WTC11 (cell line): ENCODE measurements at regions not wholly inside any gene's neighbourhood (a gene's known extent, or its start where the extent isn't known, plus 50 kb on each side); places are given as distances from the start of the nearest gene placed in this dataset.

Source experiments
- CREB1 ChIP-seq: sonication (generic); formaldehyde crosslinking; IDR thresholded peaks from 2 replicates; pipeline ENCODE4 v1.8.0; 2023; ENCODE audit warnings: mild to moderate bottlenecking, missing genetic modification reagents
- FOXJ3 ChIP-seq: sonication (generic); formaldehyde crosslinking; IDR thresholded peaks from 2 replicates; pipeline ENCODE4 v1.9.0; 2021; ENCODE audit warnings: missing genetic modification reagents, mild to moderate bottlenecking, borderline replicate concordance
- NR2C2 ChIP-seq: sonication (generic); formaldehyde crosslinking; IDR thresholded peaks from 2 replicates; pipeline ENCODE4 v1.8.0; 2022; ENCODE audit warnings: mild to moderate bottlenecking, missing genetic modification reagents
- ZNF232 ChIP-seq: sonication (generic); formaldehyde crosslinking; IDR thresholded peaks from 2 replicates; pipeline ENCODE4 v1.8.0; 2022; ENCODE audit warnings: mild to moderate bottlenecking, missing genetic modification reagents
- TF ChIP-seq, protein P1 (sequence below): sonication (generic); formaldehyde crosslinking; IDR thresholded peaks from 2 replicates; pipeline ENCODE4 v1.8.1; 2023; ENCODE audit warnings: mild to moderate bottlenecking, missing genetic modification reagents, borderline replicate concordance
- TF ChIP-seq, protein P2 (sequence below): sonication (generic); formaldehyde crosslinking; IDR thresholded peaks from 2 replicates; pipeline ENCODE4 v1.8.1; 2023; ENCODE audit warnings: mild to moderate bottlenecking, moderate library complexity, missing genetic modification reagents
- TF ChIP-seq, protein P3 (sequence below): sonication (generic); formaldehyde crosslinking; IDR thresholded peaks from 2 replicates; pipeline ENCODE4 v1.8.1; 2022; ENCODE audit warnings: mild to moderate bottlenecking, missing genetic modification reagents, moderate library complexity, borderline replicate concordance
- TF ChIP-seq, protein P4 (sequence below): fragments of 200-600 bp; IDR thresholded peaks from 2 replicates; pipeline ENCODE4 v1.8.0; 2022; ENCODE audit warnings: antibody characterized with exemption
- TF ChIP-seq, protein P5 (sequence below): sonication (generic); formaldehyde crosslinking; IDR thresholded peaks from 2 replicates; pipeline ENCODE4 v1.8.0; 2022; ENCODE audit warnings: mild to moderate bottlenecking, missing genetic modification reagents
- TF ChIP-seq, protein P6 (sequence below): sonication (generic); formaldehyde crosslinking; IDR thresholded peaks from 2 replicates; pipeline ENCODE4 v1.8.1; 2023; ENCODE audit warnings: mild to moderate bottlenecking, missing genetic modification reagents, moderate library complexity

DNA sequence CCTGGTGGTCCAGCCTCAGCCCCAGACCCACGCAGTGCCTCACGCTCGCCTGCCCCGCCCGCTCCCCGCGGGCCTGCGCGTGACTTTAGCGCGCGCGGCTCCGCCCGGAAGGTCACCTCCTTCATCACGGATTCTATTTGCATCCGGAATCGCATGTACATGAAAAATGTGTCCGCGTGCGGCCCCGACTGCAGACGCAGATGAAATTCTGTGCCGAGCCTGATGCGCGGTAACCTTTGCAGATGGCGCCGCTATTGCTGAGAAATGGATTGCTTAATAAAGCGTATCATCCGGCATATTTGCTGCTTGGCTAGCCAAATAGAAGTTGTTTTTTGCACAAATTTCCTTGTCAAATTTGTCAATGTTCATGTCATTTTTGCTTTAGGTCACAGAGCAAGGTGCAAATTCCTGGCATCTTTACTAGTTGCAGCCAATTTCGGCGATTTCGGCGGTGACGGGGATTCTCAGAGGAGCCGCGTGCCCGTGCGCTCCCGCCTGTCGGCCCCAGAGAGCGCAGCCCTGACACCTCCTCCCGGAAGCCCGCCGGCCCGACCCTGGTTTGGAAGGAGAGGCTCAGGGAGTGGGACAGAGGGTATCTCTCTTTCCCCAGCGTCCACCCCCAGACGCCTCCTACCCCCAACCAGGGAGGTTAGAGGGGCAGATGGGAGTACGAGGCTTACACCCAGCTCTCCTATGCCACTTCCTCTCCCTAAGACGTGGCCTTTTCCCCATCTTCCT, 85.9 kb upstream of the PAX2 start:
- no peak for TF ChIP-seq CREB1 (CRISPR knock-in tag)
- TF ChIP-seq, protein P1, sequence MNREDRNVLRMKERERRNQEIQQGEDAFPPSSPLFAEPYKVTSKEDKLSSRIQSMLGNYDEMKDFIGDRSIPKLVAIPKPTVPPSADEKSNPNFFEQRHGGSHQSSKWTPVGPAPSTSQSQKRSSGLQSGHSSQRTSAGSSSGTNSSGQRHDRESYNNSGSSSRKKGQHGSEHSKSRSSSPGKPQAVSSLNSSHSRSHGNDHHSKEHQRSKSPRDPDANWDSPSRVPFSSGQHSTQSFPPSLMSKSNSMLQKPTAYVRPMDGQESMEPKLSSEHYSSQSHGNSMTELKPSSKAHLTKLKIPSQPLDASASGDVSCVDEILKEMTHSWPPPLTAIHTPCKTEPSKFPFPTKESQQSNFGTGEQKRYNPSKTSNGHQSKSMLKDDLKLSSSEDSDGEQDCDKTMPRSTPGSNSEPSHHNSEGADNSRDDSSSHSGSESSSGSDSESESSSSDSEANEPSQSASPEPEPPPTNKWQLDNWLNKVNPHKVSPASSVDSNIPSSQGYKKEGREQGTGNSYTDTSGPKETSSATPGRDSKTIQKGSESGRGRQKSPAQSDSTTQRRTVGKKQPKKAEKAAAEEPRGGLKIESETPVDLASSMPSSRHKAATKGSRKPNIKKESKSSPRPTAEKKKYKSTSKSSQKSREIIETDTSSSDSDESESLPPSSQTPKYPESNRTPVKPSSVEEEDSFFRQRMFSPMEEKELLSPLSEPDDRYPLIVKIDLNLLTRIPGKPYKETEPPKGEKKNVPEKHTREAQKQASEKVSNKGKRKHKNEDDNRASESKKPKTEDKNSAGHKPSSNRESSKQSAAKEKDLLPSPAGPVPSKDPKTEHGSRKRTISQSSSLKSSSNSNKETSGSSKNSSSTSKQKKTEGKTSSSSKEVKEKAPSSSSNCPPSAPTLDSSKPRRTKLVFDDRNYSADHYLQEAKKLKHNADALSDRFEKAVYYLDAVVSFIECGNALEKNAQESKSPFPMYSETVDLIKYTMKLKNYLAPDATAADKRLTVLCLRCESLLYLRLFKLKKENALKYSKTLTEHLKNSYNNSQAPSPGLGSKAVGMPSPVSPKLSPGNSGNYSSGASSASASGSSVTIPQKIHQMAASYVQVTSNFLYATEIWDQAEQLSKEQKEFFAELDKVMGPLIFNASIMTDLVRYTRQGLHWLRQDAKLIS (CRISPR knock-in tag) = no peak
- no peak for TF ChIP-seq NR2C2
- TF ChIP-seq, protein P2, sequence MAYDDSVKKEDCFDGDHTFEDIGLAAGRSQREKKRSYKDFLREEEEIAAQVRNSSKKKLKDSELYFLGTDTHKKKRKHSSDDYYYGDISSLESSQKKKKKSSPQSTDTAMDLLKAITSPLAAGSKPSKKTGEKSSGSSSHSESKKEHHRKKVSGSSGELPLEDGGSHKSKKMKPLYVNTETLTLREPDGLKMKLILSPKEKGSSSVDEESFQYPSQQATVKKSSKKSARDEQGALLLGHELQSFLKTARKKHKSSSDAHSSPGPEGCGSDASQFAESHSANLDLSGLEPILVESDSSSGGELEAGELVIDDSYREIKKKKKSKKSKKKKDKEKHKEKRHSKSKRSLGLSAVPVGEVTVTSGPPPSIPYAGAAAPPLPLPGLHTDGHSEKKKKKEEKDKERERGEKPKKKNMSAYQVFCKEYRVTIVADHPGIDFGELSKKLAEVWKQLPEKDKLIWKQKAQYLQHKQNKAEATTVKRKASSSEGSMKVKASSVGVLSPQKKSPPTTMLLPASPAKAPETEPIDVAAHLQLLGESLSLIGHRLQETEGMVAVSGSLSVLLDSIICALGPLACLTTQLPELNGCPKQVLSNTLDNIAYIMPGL (CRISPR knock-in tag) = no peak
- TF ChIP-seq, protein P3, sequence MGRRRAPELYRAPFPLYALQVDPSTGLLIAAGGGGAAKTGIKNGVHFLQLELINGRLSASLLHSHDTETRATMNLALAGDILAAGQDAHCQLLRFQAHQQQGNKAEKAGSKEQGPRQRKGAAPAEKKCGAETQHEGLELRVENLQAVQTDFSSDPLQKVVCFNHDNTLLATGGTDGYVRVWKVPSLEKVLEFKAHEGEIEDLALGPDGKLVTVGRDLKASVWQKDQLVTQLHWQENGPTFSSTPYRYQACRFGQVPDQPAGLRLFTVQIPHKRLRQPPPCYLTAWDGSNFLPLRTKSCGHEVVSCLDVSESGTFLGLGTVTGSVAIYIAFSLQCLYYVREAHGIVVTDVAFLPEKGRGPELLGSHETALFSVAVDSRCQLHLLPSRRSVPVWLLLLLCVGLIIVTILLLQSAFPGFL (CRISPR knock-in tag) = no peak
- TF ChIP-seq, protein P4, sequence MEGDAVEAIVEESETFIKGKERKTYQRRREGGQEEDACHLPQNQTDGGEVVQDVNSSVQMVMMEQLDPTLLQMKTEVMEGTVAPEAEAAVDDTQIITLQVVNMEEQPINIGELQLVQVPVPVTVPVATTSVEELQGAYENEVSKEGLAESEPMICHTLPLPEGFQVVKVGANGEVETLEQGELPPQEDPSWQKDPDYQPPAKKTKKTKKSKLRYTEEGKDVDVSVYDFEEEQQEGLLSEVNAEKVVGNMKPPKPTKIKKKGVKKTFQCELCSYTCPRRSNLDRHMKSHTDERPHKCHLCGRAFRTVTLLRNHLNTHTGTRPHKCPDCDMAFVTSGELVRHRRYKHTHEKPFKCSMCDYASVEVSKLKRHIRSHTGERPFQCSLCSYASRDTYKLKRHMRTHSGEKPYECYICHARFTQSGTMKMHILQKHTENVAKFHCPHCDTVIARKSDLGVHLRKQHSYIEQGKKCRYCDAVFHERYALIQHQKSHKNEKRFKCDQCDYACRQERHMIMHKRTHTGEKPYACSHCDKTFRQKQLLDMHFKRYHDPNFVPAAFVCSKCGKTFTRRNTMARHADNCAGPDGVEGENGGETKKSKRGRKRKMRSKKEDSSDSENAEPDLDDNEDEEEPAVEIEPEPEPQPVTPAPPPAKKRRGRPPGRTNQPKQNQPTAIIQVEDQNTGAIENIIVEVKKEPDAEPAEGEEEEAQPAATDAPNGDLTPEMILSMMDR = no peak
- TF ChIP-seq FOXJ3 = no peak
- TF ChIP-seq ZNF232 (CRISPR knock-in tag) = no peak
- TF ChIP-seq, protein P5, sequence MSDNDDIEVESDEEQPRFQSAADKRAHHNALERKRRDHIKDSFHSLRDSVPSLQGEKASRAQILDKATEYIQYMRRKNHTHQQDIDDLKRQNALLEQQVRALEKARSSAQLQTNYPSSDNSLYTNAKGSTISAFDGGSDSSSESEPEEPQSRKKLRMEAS (CRISPR knock-in tag) = peak; percentile 31; the same call in 1 of the 2 replicates
- TF ChIP-seq, protein P6, sequence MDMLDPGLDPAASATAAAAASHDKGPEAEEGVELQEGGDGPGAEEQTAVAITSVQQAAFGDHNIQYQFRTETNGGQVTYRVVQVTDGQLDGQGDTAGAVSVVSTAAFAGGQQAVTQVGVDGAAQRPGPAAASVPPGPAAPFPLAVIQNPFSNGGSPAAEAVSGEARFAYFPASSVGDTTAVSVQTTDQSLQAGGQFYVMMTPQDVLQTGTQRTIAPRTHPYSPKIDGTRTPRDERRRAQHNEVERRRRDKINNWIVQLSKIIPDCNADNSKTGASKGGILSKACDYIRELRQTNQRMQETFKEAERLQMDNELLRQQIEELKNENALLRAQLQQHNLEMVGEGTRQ (CRISPR knock-in tag) = no peak
